H9 (cell line): ENCODE measurements at regions not wholly inside any gene's neighbourhood (a gene's known extent, or its start where the extent isn't known, plus 50 kb on each side); places are given as distances from the start of the nearest gene placed in this dataset.

Source experiments
- DNase-seq: peaks from one replicate; pipeline ENCODE4 v3.0.0-alpha.2; 2017
- H2AFZ ChIP-seq: one replicate; pipeline ENCODE4 v1.6.1; 2013; ENCODE audit warnings: mild to moderate bottlenecking, low read length, control low read depth, moderate library complexity
- H2AK5ac ChIP-seq: 2 replicates; pipeline ENCODE4 v1.6.1; 2013; ENCODE audit warnings: low read length, control low read depth, mixed read lengths; ENCODE audit not compliant: insufficient read length
- H2BK120ac ChIP-seq: one replicate; pipeline ENCODE4 v1.6.1; 2013; ENCODE audit warnings: low read depth, mild to moderate bottlenecking, low read length, control low read depth, inconsistent platforms; ENCODE audit not compliant: poor library complexity, severe bottlenecking
- H2BK12ac ChIP-seq: 2 replicates; pipeline ENCODE4 v1.6.1; 2013; ENCODE audit warnings: low read length, control low read depth, mixed read lengths, low read depth; ENCODE audit not compliant: insufficient read length
- H2BK15ac ChIP-seq: 2 replicates; pipeline ENCODE4 v1.6.1; 2013; ENCODE audit warnings: low read depth, low read length, control low read depth
- H2BK20ac ChIP-seq: one replicate; pipeline ENCODE4 v1.6.1; 2013; ENCODE audit warnings: low read depth, mild to moderate bottlenecking, low read length, control low read depth, inconsistent platforms; ENCODE audit not compliant: poor library complexity, severe bottlenecking
- H2BK5ac ChIP-seq: 2 replicates; pipeline ENCODE4 v1.6.1; 2013; ENCODE audit warnings: low read length, control low read depth, mixed read lengths; ENCODE audit not compliant: insufficient read length
- H3K14ac ChIP-seq: 2 replicates; pipeline ENCODE4 v1.6.1; 2013; ENCODE audit warnings: low read length, control low read depth; ENCODE audit not compliant: insufficient read depth
- H3K18ac ChIP-seq: 2 replicates; pipeline ENCODE4 v1.6.1; 2013; ENCODE audit warnings: low read depth, mild to moderate bottlenecking, mixed read lengths, low read length, control low read depth; ENCODE audit not compliant: insufficient read length
- H3K23ac ChIP-seq: 2 replicates; pipeline ENCODE4 v1.6.1; 2013; ENCODE audit warnings: low read length, control low read depth, mixed read lengths, low read depth; ENCODE audit not compliant: insufficient read length
- H3K23me2 ChIP-seq: 2 replicates; pipeline ENCODE4 v1.6.1; 2013; ENCODE audit warnings: low read depth, mild to moderate bottlenecking, mixed read lengths, low read length, control low read depth; ENCODE audit not compliant: insufficient read length, poor library complexity, severe bottlenecking
- H3K27ac ChIP-seq: 2 replicates; pipeline ENCODE4 v1.5.1; 2013; ENCODE audit warnings: low read length, control low read depth, mixed read lengths, low read depth; ENCODE audit not compliant: insufficient read length
- H3K27me3 ChIP-seq: 2 replicates; pipeline ENCODE4 v1.6.1; 2013; ENCODE audit warnings: low read length, control low read depth, inconsistent platforms; ENCODE audit not compliant: insufficient read depth
- H3K4ac ChIP-seq: 2 replicates; pipeline ENCODE4 v1.6.1; 2013; ENCODE audit warnings: low read depth, mild to moderate bottlenecking, control low read depth, inconsistent platforms, low read length, moderate library complexity
- H3K4me1 ChIP-seq: 2 replicates; pipeline ENCODE4 v1.6.1; 2013; ENCODE audit warnings: low read length, control low read depth, inconsistent platforms; ENCODE audit not compliant: insufficient read depth
- H3K4me2 ChIP-seq: 2 replicates; pipeline ENCODE4 v1.6.1; 2013; ENCODE audit warnings: low read length, control low read depth, mixed read lengths; ENCODE audit not compliant: insufficient read length, insufficient read depth
- H3K56ac ChIP-seq: 2 replicates; pipeline ENCODE4 v1.6.1; 2013; ENCODE audit warnings: low read depth, mild to moderate bottlenecking, mixed read lengths, low read length, control low read depth; ENCODE audit not compliant: insufficient read length
- H3K79me1 ChIP-seq: 2 replicates; pipeline ENCODE4 v1.6.1; 2013; ENCODE audit warnings: low read depth, mild to moderate bottlenecking, moderate library complexity, low read length, control low read depth, inconsistent platforms; ENCODE audit not compliant: insufficient read depth, poor library complexity, severe bottlenecking
- H3K79me2 ChIP-seq: 2 replicates; pipeline ENCODE4 v1.6.1; 2013; ENCODE audit warnings: low read length, control low read depth, inconsistent platforms; ENCODE audit not compliant: insufficient read depth
- H3K9ac ChIP-seq: 2 replicates; pipeline ENCODE4 v1.6.1; 2013; ENCODE audit warnings: low read length, control low read depth, mixed read lengths; ENCODE audit not compliant: insufficient read length; ENCODE audit errors: extremely low read depth
- H3K9me3 ChIP-seq: one replicate; pipeline ENCODE4 v1.6.1; 2013; ENCODE audit warnings: low read depth, low read length, inconsistent platforms; ENCODE audit not compliant: control insufficient read depth
- H3T11ph ChIP-seq: one replicate; pipeline ENCODE4 v1.6.1; 2013; ENCODE audit warnings: mild to moderate bottlenecking, low read length, control low read depth, inconsistent platforms
- H4K20me1 ChIP-seq: one replicate; pipeline ENCODE4 v1.6.1; 2013; ENCODE audit not compliant: control insufficient read depth, insufficient read length, insufficient read depth
- H4K5ac ChIP-seq: 2 replicates; pipeline ENCODE4 v1.6.1; 2013; ENCODE audit warnings: low read depth, mild to moderate bottlenecking, mixed read lengths, low read length, control low read depth; ENCODE audit not compliant: insufficient read length
- H4K8ac ChIP-seq: replicated peaks from 2 replicates; pipeline ENCODE4 v1.6.1; 2013; ENCODE audit warnings: low read length, control low read depth, mixed read lengths, low read depth; ENCODE audit not compliant: insufficient read length
- H4K91ac ChIP-seq: 2 replicates; pipeline ENCODE4 v1.6.1; 2013; ENCODE audit warnings: low read depth, mild to moderate bottlenecking, moderate library complexity, mixed read lengths, low read length, control low read depth; ENCODE audit not compliant: insufficient read length
- H3K27ac Mint-ChIP-seq, 3 experiments: 2 replicates in 2 of 3; 3 replicates in 1 of 3; pipeline ENCODE4 v1.8.0; 2020 to 2021; ENCODE audit warnings: mixed read lengths in 3 of 3, mild to moderate bottlenecking in 1 of 3, moderate library complexity in 1 of 3
- H3K27me3 Mint-ChIP-seq: 2 replicates; pipeline ENCODE4 v1.8.0; 2021; ENCODE audit warnings: low read depth, mild to moderate bottlenecking, moderate library complexity, mixed read lengths
- H3K36me3 Mint-ChIP-seq, 3 experiments: 2 replicates in 2 of 3; 3 replicates in 1 of 3; pipeline ENCODE4 v1.8.0; 2020 to 2021; ENCODE audit warnings: low read depth in 3 of 3, mixed read lengths in 3 of 3; ENCODE audit not compliant: insufficient read depth in 1 of 3
- H3K4me1 Mint-ChIP-seq, 2 experiments: 2 replicates each; pipeline ENCODE4 v1.8.0; 2020; ENCODE audit warnings: mixed read lengths in 2 of 2
- H3K4me3 Mint-ChIP-seq, 2 experiments: 2 replicates in 1 of 2; 3 replicates in 1 of 2; pipeline ENCODE4 v1.8.0; 2020 to 2021; ENCODE audit warnings: mild to moderate bottlenecking in 2 of 2, mixed read lengths in 2 of 2, moderate library complexity in 1 of 2
- H3K9me3 Mint-ChIP-seq, 2 experiments: 2 replicates in 1 of 2; 3 replicates in 1 of 2; pipeline ENCODE4 v1.8.0; 2020; ENCODE audit warnings: mild to moderate bottlenecking in 2 of 2, mixed read lengths in 2 of 2, moderate library complexity in 1 of 2
- TF ChIP-seq, protein P1 (sequence below): fragments of 200-600 bp; sonication (generic); conservative IDR thresholded peaks from 3 replicates; pipeline ENCODE4 v1.8.0; 2021; ENCODE audit warnings: antibody characterized with exemption, mild to moderate bottlenecking

DNA sequence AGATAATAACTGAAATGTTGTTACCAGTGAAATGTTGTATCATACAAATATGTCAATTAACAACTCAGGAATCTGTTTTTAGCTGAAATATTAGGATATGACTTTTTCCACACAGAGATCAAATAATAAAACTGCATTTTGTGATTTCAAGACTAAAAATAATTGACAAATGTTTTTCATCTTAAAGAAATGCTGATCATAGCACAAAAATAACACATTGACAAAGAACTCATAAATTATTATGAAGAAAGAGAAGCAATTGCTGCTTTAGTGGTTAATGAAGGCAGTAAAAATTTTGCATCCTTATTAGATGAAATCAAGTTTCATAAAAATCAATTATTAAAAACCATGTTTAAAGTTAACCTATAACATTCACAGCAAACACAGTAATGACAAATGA lies 1417.3 kb downstream of the OLFM4 start:
- H2BK12ac ChIP-seq = no peak overlapping the region
- Mint-ChIP-seq H3K36me3 (peaks cover 0 to 7% (median 0%) of the 10 kb centered on the region in 3 experiments; a peak in 2 of 7 replicates), H3K4me1 (no peaks in the 10 kb centered on the region), H3K9me3 (peaks cover 0 to 5% of the 10 kb centered on the region in 2 experiments; a peak in 3 of 5 replicates), H3K27me3 (no peaks in the 10 kb centered on the region), H3K27ac (no peak overlapping the region), H3K4me3 (no peak overlapping the region)
- no peak overlapping the region for H3K9ac ChIP-seq
- no peaks in the 10 kb centered on the region for H3K9me3 ChIP-seq
- H4K20me1 ChIP-seq = no peaks in the 10 kb centered on the region
- no peak overlapping the region for H2AFZ ChIP-seq
- no peak overlapping the region for H2AK5ac ChIP-seq
- no peaks in the 10 kb centered on the region for H3K79me1 ChIP-seq
- no peak overlapping the region for H2BK120ac ChIP-seq
- no peaks in the 10 kb centered on the region for H3K27me3 ChIP-seq
- H3K23me2 ChIP-seq = no peaks in the 10 kb centered on the region
- no peaks in the 10 kb centered on the region for H3K79me2 ChIP-seq
- no peak overlapping the region for H3K27ac ChIP-seq
- no peak overlapping the region for H2BK5ac ChIP-seq
- no peak overlapping the region for H4K8ac ChIP-seq
- H3K18ac ChIP-seq = no peak overlapping the region
- H2BK20ac ChIP-seq = no peak overlapping the region
- H3K4me1 ChIP-seq = no peaks in the 10 kb centered on the region
- no peak overlapping the region for H4K5ac ChIP-seq
- H4K91ac ChIP-seq = no peak overlapping the region
- H3K23ac ChIP-seq = no peak overlapping the region
- no peak overlapping the region for H3T11ph ChIP-seq
- no peak overlapping the region for H3K4me2 ChIP-seq
- TF ChIP-seq, protein P1, sequence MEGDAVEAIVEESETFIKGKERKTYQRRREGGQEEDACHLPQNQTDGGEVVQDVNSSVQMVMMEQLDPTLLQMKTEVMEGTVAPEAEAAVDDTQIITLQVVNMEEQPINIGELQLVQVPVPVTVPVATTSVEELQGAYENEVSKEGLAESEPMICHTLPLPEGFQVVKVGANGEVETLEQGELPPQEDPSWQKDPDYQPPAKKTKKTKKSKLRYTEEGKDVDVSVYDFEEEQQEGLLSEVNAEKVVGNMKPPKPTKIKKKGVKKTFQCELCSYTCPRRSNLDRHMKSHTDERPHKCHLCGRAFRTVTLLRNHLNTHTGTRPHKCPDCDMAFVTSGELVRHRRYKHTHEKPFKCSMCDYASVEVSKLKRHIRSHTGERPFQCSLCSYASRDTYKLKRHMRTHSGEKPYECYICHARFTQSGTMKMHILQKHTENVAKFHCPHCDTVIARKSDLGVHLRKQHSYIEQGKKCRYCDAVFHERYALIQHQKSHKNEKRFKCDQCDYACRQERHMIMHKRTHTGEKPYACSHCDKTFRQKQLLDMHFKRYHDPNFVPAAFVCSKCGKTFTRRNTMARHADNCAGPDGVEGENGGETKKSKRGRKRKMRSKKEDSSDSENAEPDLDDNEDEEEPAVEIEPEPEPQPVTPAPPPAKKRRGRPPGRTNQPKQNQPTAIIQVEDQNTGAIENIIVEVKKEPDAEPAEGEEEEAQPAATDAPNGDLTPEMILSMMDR = no peak
- no peak overlapping the region for H2BK15ac ChIP-seq
- H3K56ac ChIP-seq = no peak overlapping the region
- no peak overlapping the region for H3K14ac ChIP-seq
- no peak for DNase-seq
- H3K4ac ChIP-seq = no peak overlapping the region
